SK-N-SH (cell line): ENCODE measurements at regions not wholly inside any gene's neighbourhood (a gene's known extent, or its start where the extent isn't known, plus 50 kb on each side); places are given as distances from the start of the nearest gene placed in this dataset.

Experiments used
- CTCF ChIA-PET: fragments of 300-600, 350-600 bp; formaldehyde crosslinking; extraction: SDS; loops from one replicate; lab custom pipeline; 2021; lab: Yijun Ruan, JAX
- POLR2A ChIA-PET: fragments of 350-600 bp; sonication (Branson Sonifier 250); formaldehyde crosslinking; extraction: SDS; loops from one replicate; lab custom pipeline; 2020; ENCODE audit warnings: antibody characterized with exemption, inconsistent platforms; lab: Yijun Ruan, JAX
- DNase-seq: peaks from one replicate; pipeline ENCODE4 v3.0.0; 2012
- H2AFZ ChIP-seq: fragments of 200-600 bp; sonication (generic); 2 replicates; pipeline ENCODE4 v1.8.1; 2016; ENCODE audit warnings: antibody characterized with exemption, mild to moderate bottlenecking, low read depth
- H3F3A ChIP-seq: fragments of 200-600 bp; sonication (generic); replicated peaks from 2 replicates; pipeline ENCODE3; 2016; ENCODE audit warnings: antibody characterized with exemption, mild to moderate bottlenecking; ENCODE audit not compliant: insufficient read depth
- H3K27ac ChIP-seq, 2 experiments: fragments of 200-500 bp in 1 of 2; fragments of 200-600 bp in 1 of 2; sonication (Bioruptor generic) in 1 of 2; sonication (generic), shearing (Covaris generic) in 1 of 2; 2 replicates each; pipeline versions ENCODE4 v1.5.1 to v1.6.1; 2014 to 2016; ENCODE audit warnings: low read depth in 2 of 2, inconsistent platforms in 1 of 2, low read length in 1 of 2, mild to moderate bottlenecking in 1 of 2, mixed read lengths in 1 of 2
- H3K27me3 ChIP-seq: fragments of 200-600 bp; sonication (generic), shearing (Covaris generic); 2 replicates; pipeline ENCODE4 v1.6.1; 2016; ENCODE audit warnings: mixed run types; ENCODE audit not compliant: insufficient read depth
- H3K36me3 ChIP-seq, 2 experiments: fragments of 200-500 bp in 1 of 2; fragments of 200-600 bp in 1 of 2; sonication (Bioruptor generic) in 1 of 2; sonication (generic) in 1 of 2; replicated peaks in 1 of 2; 2 replicates each; pipeline versions ENCODE3 to v1.5.1; 2014 to 2016; ENCODE audit warnings: low read length in 1 of 2, mild to moderate bottlenecking in 1 of 2; ENCODE audit not compliant: insufficient read depth in 2 of 2, control insufficient read depth in 1 of 2
- H3K4me1 ChIP-seq, 2 experiments: fragments of 200-500 bp in 1 of 2; fragments of 200-600 bp in 1 of 2; sonication (Bioruptor generic) in 1 of 2; sonication (generic), shearing (Covaris generic) in 1 of 2; 2 replicates each; pipeline versions ENCODE4 v1.5.1 to v1.6.1; 2014 to 2016; ENCODE audit warnings: low read depth in 1 of 2, low read length in 1 of 2, mixed run types in 1 of 2; ENCODE audit not compliant: insufficient read depth in 2 of 2, control insufficient read depth in 1 of 2
- H3K4me2 ChIP-seq: fragments of 200-600 bp; sonication (generic), shearing (Covaris generic); 2 replicates; pipeline ENCODE4 v1.6.1; 2017; ENCODE audit warnings: mixed run types
- H3K4me3 ChIP-seq, 2 experiments: fragments of 200-500 bp in 1 of 2; fragments of 200-600 bp in 1 of 2; sonication (Bioruptor generic) in 1 of 2; sonication (generic), shearing (Covaris generic) in 1 of 2; 2 replicates each; pipeline versions ENCODE4 v1.5.1 to v1.8.1; 2014 to 2016; ENCODE audit warnings: low read depth in 2 of 2, inconsistent platforms in 1 of 2, low read length in 1 of 2, mild to moderate bottlenecking in 1 of 2, mixed read lengths in 1 of 2, moderate library complexity in 1 of 2
- H3K79me2 ChIP-seq: fragments of 200-600 bp; sonication (generic); 2 replicates; pipeline ENCODE4 v1.8.1; 2017; ENCODE audit warnings: mild to moderate bottlenecking; ENCODE audit not compliant: insufficient read depth
- H3K9ac ChIP-seq: fragments of 200-600 bp; sonication (generic); 2 replicates; pipeline ENCODE4 v1.6.1; 2017; ENCODE audit warnings: mixed run types
- H3K9me2 ChIP-seq: fragments of 200-600 bp; sonication (generic); 2 replicates; pipeline ENCODE4 v1.6.1; 2017; ENCODE audit warnings: mixed run types
- H3K9me3 ChIP-seq: fragments of 200-600 bp; sonication (generic); 2 replicates; pipeline ENCODE4 v1.6.1; 2017; ENCODE audit warnings: mixed run types, mild to moderate bottlenecking, moderate library complexity
- H4K20me1 ChIP-seq: fragments of 200-600 bp; sonication (generic); 2 replicates; pipeline ENCODE4 v1.6.1; 2017; ENCODE audit warnings: mild to moderate bottlenecking, mixed run types; ENCODE audit not compliant: insufficient read depth
- CHD2 ChIP-seq: fragments of 150-350 bp; IDR thresholded peaks from 2 replicates; pipeline ENCODE4 v1.6.1; 2018; ENCODE audit warnings: low read length; ENCODE audit not compliant: partially characterized antibody
- CTCF ChIP-seq: fragments of 200-600 bp; sonication (generic); IDR thresholded peaks from 2 replicates; pipeline ENCODE4 v1.6.1; 2017; ENCODE audit warnings: antibody characterized with exemption, mild to moderate bottlenecking, moderate library complexity
- ELF1 ChIP-seq: IDR thresholded peaks from 2 replicates; pipeline ENCODE4 v1.4.0; 2012
- EP300 ChIP-seq, 2 experiments: IDR thresholded peaks; 2 replicates each; pipeline versions ENCODE4 v1.4.0 to v1.6.1; 2012; ENCODE audit warnings: borderline replicate concordance in 1 of 2, low read depth in 1 of 2, low read length in 1 of 2
- EZH2phosphoT487 ChIP-seq: fragments of 200-600 bp; sonication (generic); IDR thresholded peaks from 2 replicates; pipeline ENCODE4 v1.6.1; 2017; ENCODE audit warnings: low read depth, mixed run types, mild to moderate bottlenecking, antibody characterized with exemption, moderate library complexity, borderline replicate concordance
- FOSL2 ChIP-seq: IDR thresholded peaks from 2 replicates; pipeline ENCODE4 v1.4.0; 2012; ENCODE audit warnings: low read depth, mild to moderate bottlenecking, moderate library complexity, borderline replicate concordance
- GATA2 ChIP-seq: sonication (generic); formaldehyde crosslinking; IDR thresholded peaks from 2 replicates; pipeline ENCODE4 v1.5.0; 2020; ENCODE audit warnings: mild to moderate bottlenecking, missing genetic modification reagents
- RCOR1 ChIP-seq: fragments of 150-350 bp; IDR thresholded peaks from 2 replicates; pipeline ENCODE4 v1.6.1; 2017; ENCODE audit warnings: antibody characterized with exemption, low read length
- SIN3A ChIP-seq: IDR thresholded peaks from 2 replicates; pipeline ENCODE4 v1.6.1; 2012; ENCODE audit warnings: low read depth, mild to moderate bottlenecking, low read length, moderate library complexity, borderline replicate concordance
- SMC3 ChIP-seq: IDR thresholded peaks from 2 replicates; pipeline ENCODE4 v1.6.1; 2012; ENCODE audit warnings: low read depth, low read length, improper control_type of control experiment
- TEAD4 ChIP-seq: IDR thresholded peaks from 2 replicates; pipeline ENCODE4 v1.4.0; 2012; ENCODE audit warnings: mild to moderate bottlenecking, borderline replicate concordance; ENCODE audit not compliant: insufficient read depth
- WGBS: methylation state at CpG from one replicate; pipeline ENCODE4 v1.1.6; 2017; ENCODE audit warnings: low lambda C conversion rate; 5-methylcytosine and 5-hydroxymethylcytosine counted together
- TF ChIP-seq, protein P1 (sequence below): IDR thresholded peaks from 2 replicates; pipeline ENCODE4 v1.4.0; 2012; ENCODE audit warnings: low read depth, borderline replicate concordance

DNA sequence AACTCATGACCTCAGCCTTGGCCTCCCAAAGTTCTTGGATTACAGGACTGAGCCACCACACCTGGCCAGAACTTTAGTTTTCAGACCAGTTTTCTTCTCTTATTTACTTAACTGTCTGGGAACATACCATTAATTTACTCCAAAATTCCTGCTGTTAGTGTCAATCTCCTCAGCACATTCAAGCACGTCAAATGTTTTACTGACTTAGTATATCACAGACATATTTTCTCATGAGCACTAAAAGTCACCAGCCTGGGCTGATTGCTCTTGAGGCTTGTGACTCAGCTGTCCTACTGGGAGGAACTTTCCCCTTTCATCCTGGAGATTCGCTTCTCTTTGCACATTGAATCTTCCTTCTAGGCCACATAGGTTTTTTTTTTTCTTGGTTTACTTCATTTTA, 109.6 kb downstream of the PCDH18 start:
- POLR2A ChIA-PET, result no interaction called here
- WGBS, result 95% methylated on average over 2 of the region's 2 CpGs

GRCh38 chr4:137421796-137422195, 110.5 kb downstream of the PCDH18 start:
- H3K36me3 ChIP-seq, result no peaks in the 10 kb centered on the region
- H3K4me2 ChIP-seq, result no peak overlapping the region
- DNase-seq, result no peak
- H3K79me2 ChIP-seq, result no peaks in the 10 kb centered on the region
- CTCF ChIA-PET, result no interaction called here
- no peaks in the 10 kb centered on the region for H4K20me1 ChIP-seq
- no peaks in the 10 kb centered on the region for H3K4me1 ChIP-seq
- no peak overlapping the region for H3K4me3 ChIP-seq
- H2AFZ ChIP-seq, result no peak overlapping the region
- no peak overlapping the region for H3K27ac ChIP-seq
- TF ChIP-seq RCOR1 (no peak), SMC3 (no peak), CHD2 (no peak), TEAD4 (no peak)
- POLR2A ChIA-PET, result no interaction called here
- no peaks in the 10 kb centered on the region for H3K9me2 ChIP-seq
- H3K27me3 ChIP-seq, result no peaks in the 10 kb centered on the region
- no peaks in the 10 kb centered on the region for H3K9me3 ChIP-seq
- no peak overlapping the region for H3K9ac ChIP-seq
- no peaks in the 10 kb centered on the region for H3F3A ChIP-seq
- 72% methylated on average over 8 of the region's 8 CpGs for WGBS

More for the DNA sequence above, 109.6 kb downstream of the PCDH18 start:
- Histone ChIP-seq H4K20me1 (no peaks in the 10 kb centered on the region), H3K36me3 (no peaks in the 10 kb centered on the region), H3K27ac (no peak overlapping the region), H3K9me2 (no peaks in the 10 kb centered on the region), H3K27me3 (no peaks in the 10 kb centered on the region), H3K4me3 (no peak overlapping the region), H3K79me2 (no peaks in the 10 kb centered on the region), H3K4me2 (no peak overlapping the region), H3K9me3 (no peaks in the 10 kb centered on the region), H3F3A (no peaks in the 10 kb centered on the region), H3K4me1 (no peaks in the 10 kb centered on the region), H3K9ac (no peak overlapping the region), H2AFZ (no peak overlapping the region)
- CTCF ChIA-PET, result no interaction called here
- DNase-seq, result no peak
- TF ChIP-seq SIN3A (no peak), CTCF (no peak), EP300 (IDR thresholded peaks at IDR 0.05; ENCODE audit: borderline replicate concordance in 1 of 2, low read depth in 1 of 2, low read length in 1 of 2) (no peak), RCOR1 (no peak), GATA2 (no peak), FOSL2 (no peak), EZH2phosphoT487 (no peak), ELF1 (no peak)
- TF ChIP-seq, protein P1, sequence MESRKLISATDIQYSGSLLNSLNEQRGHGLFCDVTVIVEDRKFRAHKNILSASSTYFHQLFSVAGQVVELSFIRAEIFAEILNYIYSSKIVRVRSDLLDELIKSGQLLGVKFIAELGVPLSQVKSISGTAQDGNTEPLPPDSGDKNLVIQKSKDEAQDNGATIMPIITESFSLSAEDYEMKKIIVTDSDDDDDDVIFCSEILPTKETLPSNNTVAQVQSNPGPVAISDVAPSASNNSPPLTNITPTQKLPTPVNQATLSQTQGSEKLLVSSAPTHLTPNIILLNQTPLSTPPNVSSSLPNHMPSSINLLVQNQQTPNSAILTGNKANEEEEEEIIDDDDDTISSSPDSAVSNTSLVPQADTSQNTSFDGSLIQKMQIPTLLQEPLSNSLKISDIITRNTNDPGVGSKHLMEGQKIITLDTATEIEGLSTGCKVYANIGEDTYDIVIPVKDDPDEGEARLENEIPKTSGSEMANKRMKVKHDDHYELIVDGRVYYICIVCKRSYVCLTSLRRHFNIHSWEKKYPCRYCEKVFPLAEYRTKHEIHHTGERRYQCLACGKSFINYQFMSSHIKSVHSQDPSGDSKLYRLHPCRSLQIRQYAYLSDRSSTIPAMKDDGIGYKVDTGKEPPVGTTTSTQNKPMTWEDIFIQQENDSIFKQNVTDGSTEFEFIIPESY, result no peak
